KMS-11 (cell line): ENCODE measurements at regions not wholly inside any gene's neighbourhood (a gene's known extent, or its start where the extent isn't known, plus 50 kb on each side); places are given as distances from the start of the nearest gene placed in this dataset.

ENCODE experiments used
- H2AFZ ChIP-seq: fragments of 200-600 bp; sonication (generic); 2 replicates; pipeline ENCODE4 v1.6.1; 2016; ENCODE audit warnings: antibody characterized with exemption, mixed run types, low read depth
- H3K27ac ChIP-seq: fragments of 200-600 bp; sonication (generic); 2 replicates; pipeline ENCODE4 v1.6.1; 2016; ENCODE audit warnings: mild to moderate bottlenecking, mixed run types
- H3K27me3 ChIP-seq: fragments of 200-600 bp; sonication (generic); 2 replicates; pipeline ENCODE4 v1.6.1; 2017; ENCODE audit warnings: mild to moderate bottlenecking, low read depth, mixed run types, moderate library complexity; ENCODE audit not compliant: insufficient read depth
- H3K36me3 ChIP-seq: fragments of 200-600 bp; sonication (generic); 2 replicates; pipeline ENCODE4 v1.6.1; 2017; ENCODE audit warnings: mild to moderate bottlenecking, mixed run types; ENCODE audit not compliant: insufficient read depth
- H3K4me1 ChIP-seq: fragments of 200-600 bp; sonication (generic); 2 replicates; pipeline ENCODE4 v1.6.1; 2016; ENCODE audit warnings: mild to moderate bottlenecking, low read depth, mixed run types; ENCODE audit not compliant: poor library complexity, severe bottlenecking
- H3K4me2 ChIP-seq: fragments of 200-600 bp; sonication (generic); 2 replicates; pipeline ENCODE4 v1.7.0; 2016; ENCODE audit warnings: mild to moderate bottlenecking, mixed run types
- H3K4me3 ChIP-seq: fragments of 200-600 bp; sonication (generic); IDR thresholded peaks from 2 replicates; pipeline ENCODE4 v1.6.1; 2017; ENCODE audit warnings: low read depth, low read length, mixed read lengths; ENCODE audit not compliant: insufficient read depth
- H3K79me2 ChIP-seq: fragments of 200-600 bp; sonication (generic); 2 replicates; pipeline ENCODE4 v1.6.1; 2016; ENCODE audit warnings: low read depth, mixed run types; ENCODE audit not compliant: insufficient read depth
- H3K9ac ChIP-seq: fragments of 200-600 bp; sonication (generic); 2 replicates; pipeline ENCODE4 v1.6.1; 2016; ENCODE audit warnings: mild to moderate bottlenecking, mixed run types
- H4K20me1 ChIP-seq: fragments of 200-600 bp; sonication (generic); 2 replicates; pipeline ENCODE4 v1.6.1; 2016; ENCODE audit warnings: mild to moderate bottlenecking, mixed run types; ENCODE audit not compliant: insufficient read depth
- TF ChIP-seq, protein P1 (sequence below): fragments of 200-600 bp; sonication (generic); conservative IDR thresholded peaks from 2 replicates; pipeline ENCODE4 v1.6.1; 2017; ENCODE audit warnings: low read depth, mild to moderate bottlenecking, antibody characterized with exemption, low read length, moderate library complexity, mixed read lengths

DNA sequence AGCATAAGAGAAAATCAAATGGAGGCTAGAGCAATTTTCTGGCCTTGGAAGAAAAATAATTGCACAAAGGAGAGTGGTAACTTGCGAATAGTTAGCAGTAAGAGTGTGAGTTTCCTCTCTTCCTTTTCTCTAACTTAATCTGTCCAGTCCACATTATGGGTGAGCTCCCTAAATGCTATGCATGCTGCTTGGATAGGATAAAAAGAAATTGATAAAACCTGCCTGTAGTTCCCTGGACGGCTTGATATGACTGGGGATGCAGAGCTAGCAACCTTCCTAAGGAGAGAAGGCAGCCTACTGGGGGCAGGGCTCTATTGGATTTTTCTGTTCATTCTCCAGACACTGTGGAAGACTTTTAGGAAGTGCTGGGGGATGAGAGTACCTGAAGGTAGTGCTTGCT, 311.3 kb downstream of the LMO7 start:
- H3K79me2 ChIP-seq: no peaks in the 10 kb centered on the region
- no peak overlapping the region for H3K4me3 ChIP-seq
- no peaks in the 10 kb centered on the region for H4K20me1 ChIP-seq
- H3K4me2 ChIP-seq: no peak overlapping the region
- H2AFZ ChIP-seq: no peak overlapping the region
- H3K27ac ChIP-seq: no peak overlapping the region
- no peaks in the 10 kb centered on the region for H3K27me3 ChIP-seq
- no peaks in the 10 kb centered on the region for H3K4me1 ChIP-seq
- TF ChIP-seq, protein P1, sequence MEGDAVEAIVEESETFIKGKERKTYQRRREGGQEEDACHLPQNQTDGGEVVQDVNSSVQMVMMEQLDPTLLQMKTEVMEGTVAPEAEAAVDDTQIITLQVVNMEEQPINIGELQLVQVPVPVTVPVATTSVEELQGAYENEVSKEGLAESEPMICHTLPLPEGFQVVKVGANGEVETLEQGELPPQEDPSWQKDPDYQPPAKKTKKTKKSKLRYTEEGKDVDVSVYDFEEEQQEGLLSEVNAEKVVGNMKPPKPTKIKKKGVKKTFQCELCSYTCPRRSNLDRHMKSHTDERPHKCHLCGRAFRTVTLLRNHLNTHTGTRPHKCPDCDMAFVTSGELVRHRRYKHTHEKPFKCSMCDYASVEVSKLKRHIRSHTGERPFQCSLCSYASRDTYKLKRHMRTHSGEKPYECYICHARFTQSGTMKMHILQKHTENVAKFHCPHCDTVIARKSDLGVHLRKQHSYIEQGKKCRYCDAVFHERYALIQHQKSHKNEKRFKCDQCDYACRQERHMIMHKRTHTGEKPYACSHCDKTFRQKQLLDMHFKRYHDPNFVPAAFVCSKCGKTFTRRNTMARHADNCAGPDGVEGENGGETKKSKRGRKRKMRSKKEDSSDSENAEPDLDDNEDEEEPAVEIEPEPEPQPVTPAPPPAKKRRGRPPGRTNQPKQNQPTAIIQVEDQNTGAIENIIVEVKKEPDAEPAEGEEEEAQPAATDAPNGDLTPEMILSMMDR: no peak
- H3K9ac ChIP-seq: no peak overlapping the region
- no peaks in the 10 kb centered on the region for H3K36me3 ChIP-seq

DNA sequence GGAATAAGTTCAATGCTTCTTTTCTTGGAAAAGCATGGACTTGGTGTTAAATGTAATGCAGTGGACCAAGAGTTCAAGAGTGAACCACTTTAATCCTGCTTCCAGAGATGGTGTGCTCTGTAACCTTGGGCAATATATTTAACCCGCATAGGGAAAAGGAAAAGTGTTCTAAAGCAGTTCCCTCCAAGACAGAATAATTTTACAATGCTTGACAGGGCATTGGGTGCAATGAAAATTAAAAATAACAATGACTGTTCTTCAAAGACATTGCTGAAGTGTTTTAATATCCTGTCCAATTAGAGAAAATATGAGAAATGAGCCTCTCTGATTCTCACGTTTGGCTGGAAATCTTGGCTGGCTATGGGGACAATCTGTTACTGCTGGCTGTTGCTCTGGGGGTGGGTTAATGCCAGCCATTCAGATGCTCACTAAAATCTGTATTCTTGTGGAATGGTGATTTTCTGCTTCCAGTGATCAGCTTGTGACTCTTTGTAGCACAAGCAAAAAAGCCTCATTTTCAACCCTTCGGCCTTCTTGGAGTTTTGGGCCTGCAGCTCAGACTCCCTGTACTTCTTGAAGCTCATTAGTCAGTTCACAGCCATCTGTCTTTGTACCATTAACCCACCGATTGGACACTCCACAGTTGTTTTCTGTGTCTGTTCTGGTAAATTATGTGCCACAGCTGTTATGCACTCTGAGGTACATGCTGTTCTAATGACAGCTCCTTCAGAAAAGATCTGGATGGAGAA, 310.6 kb downstream of the LMO7 start:
- no peak overlapping the region for H3K27ac ChIP-seq
- no peak overlapping the region for H3K4me2 ChIP-seq
- TF ChIP-seq, protein P1: no peak
- no peak overlapping the region for H2AFZ ChIP-seq
- H3K79me2 ChIP-seq: no peaks in the 10 kb centered on the region
- no peak overlapping the region for H3K4me3 ChIP-seq
- H3K9ac ChIP-seq: no peak overlapping the region
- no peaks in the 10 kb centered on the region for H4K20me1 ChIP-seq
- no peaks in the 10 kb centered on the region for H3K36me3 ChIP-seq
- no peaks in the 10 kb centered on the region for H3K27me3 ChIP-seq
- H3K4me1 ChIP-seq: no peaks in the 10 kb centered on the region

DNA sequence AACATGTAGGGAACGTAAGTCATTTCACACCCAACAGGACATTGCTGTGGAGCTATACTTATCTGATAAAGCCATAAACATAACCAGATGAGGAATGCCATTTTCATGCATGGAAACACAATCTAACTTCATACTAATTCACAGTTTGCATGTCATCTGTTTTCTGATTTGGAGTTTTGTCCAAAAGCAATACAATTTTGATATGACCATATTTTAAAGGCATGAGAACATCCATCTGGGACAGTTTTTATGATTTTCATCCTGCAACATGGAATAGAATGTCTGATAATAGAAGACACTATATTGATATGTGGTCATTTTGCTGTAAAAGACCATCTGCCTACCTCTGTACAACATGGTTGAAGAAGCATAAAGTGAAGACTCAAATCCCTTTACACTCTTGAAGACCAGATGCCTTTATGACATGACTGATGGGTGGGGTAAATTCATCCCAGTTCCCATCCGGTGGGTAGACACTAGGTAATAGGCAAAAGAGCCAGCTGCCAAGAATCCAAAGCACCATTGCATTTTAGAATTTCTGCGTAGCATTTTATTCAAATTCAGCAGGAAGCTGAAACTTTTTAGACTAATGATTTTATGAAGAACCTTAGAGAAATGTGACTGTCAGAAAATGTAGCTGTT, 309.8 kb downstream of the LMO7 start:
- H3K27ac ChIP-seq: no peak overlapping the region
- no peaks in the 10 kb centered on the region for H4K20me1 ChIP-seq
- no peaks in the 10 kb centered on the region for H3K4me1 ChIP-seq
- no peak overlapping the region for H2AFZ ChIP-seq
- H3K79me2 ChIP-seq: no peaks in the 10 kb centered on the region
- TF ChIP-seq, protein P1: no peak
- no peaks in the 10 kb centered on the region for H3K27me3 ChIP-seq
- no peak overlapping the region for H3K4me3 ChIP-seq
- no peak overlapping the region for H3K4me2 ChIP-seq
- H3K9ac ChIP-seq: no peak overlapping the region
- H3K36me3 ChIP-seq: no peaks in the 10 kb centered on the region

DNA sequence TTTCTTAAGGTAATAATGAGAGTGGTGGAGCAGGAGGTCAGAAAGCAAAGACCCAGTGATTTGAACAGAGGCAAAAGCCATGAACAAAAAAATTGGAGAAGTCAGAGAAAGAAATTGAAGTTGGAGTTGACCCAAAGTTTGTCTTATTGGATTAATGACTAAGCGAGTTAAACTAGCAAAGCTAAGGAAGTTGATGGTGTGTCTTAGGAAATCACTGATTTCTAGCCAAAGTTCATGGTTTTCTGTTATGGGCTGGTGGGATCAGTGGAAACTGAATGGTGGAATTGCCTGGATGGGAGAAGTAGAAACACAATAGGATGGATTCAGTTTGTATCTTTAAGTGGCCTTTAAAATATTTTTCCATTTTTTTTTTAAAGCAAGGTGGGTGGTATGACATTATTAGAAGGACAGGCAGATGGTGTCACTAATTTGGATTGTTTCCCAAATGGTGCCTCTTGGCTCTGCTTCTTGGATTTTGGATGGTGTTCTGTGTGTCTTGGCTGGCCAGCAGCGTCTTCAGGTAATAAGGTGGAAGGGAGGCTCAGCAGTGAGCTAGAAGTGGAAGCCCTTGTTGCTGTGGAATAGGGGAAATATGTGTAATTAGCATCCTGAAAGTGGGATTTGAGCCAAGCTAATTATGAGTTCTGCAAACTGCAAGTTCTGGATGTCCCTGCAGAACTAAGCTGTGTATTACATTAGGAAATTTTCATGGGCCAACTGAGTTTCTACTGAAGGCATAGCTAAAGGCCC, 302.9 kb downstream of the LMO7 start:
- Histone ChIP-seq H3K27ac (no peak overlapping the region), H3K4me3 (no peak overlapping the region), H3K36me3 (no peaks in the 10 kb centered on the region)

More for the DNA sequence above, 302.9 kb downstream of the LMO7 start:
- Histone ChIP-seq H3K9ac (no peak overlapping the region), H4K20me1 (no peaks in the 10 kb centered on the region), H3K4me1 (no peaks in the 10 kb centered on the region), H3K4me2 (no peak overlapping the region), H3K27me3 (no peaks in the 10 kb centered on the region), H3K79me2 (no peaks in the 10 kb centered on the region), H2AFZ (no peak overlapping the region)
- TF ChIP-seq, protein P1: no peak
